ENCODE measurements at regions not wholly inside any gene's neighbourhood (a gene's known extent, or its start where the extent isn't known, plus 50 kb on each side); places are given as distances from the start of the nearest gene placed in this dataset.

DNA sequence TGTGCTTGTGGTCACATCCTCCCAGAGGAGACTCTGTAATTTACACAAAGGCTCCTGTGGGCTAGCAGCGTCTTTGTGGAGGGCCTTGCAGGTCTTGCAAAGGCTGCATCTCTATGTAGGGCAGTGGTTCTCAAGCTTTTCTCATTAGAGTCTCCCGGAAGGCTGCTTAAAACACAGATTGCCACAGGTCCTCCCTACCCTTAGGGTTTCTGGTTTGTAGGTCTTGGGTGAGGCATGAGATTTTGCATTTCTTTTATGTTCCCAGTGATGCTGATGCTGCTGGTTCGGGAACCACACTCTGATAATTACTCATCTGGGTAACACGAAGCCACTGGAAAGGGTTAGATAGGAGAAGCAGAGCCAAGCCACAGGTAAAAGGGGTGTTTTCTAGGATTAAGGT, 151.3 kb upstream of the ZBED5 start:
- no peaks in the 10 kb centered on the region for H3K36me3 ChIP-seq
- intact Hi-C loops (cut with DNase I; ENCODE audit: low total_unique reads) = loop anchor here (10.0 kb wide), 1 partner anchor 646 kb away; no protein-coding TSS in a partner anchor
- no peaks in the 10 kb centered on the region for H3K9me3 ChIP-seq
- no peaks in the 10 kb centered on the region for H3K4me1 ChIP-seq
- no peak overlapping the region for H3K4me3 ChIP-seq
- DNase-seq (ENCODE audit: low spot score in 2 of 2) = no peak
- no peak overlapping the region for H3K27ac ChIP-seq
- H3K27me3 ChIP-seq = peaks cover 0 to 6% of the 10 kb centered on the region in 2 donors
- TF ChIP-seq, protein P1, sequence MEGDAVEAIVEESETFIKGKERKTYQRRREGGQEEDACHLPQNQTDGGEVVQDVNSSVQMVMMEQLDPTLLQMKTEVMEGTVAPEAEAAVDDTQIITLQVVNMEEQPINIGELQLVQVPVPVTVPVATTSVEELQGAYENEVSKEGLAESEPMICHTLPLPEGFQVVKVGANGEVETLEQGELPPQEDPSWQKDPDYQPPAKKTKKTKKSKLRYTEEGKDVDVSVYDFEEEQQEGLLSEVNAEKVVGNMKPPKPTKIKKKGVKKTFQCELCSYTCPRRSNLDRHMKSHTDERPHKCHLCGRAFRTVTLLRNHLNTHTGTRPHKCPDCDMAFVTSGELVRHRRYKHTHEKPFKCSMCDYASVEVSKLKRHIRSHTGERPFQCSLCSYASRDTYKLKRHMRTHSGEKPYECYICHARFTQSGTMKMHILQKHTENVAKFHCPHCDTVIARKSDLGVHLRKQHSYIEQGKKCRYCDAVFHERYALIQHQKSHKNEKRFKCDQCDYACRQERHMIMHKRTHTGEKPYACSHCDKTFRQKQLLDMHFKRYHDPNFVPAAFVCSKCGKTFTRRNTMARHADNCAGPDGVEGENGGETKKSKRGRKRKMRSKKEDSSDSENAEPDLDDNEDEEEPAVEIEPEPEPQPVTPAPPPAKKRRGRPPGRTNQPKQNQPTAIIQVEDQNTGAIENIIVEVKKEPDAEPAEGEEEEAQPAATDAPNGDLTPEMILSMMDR (IDR thresholded peaks at IDR 0.05) = no peak
- TF ChIP-seq POLR2A (IDR thresholded peaks at IDR 0.05) (no peak), POLR2AphosphoS5 (IDR thresholded peaks at IDR 0.05) (no peak)

DNA sequence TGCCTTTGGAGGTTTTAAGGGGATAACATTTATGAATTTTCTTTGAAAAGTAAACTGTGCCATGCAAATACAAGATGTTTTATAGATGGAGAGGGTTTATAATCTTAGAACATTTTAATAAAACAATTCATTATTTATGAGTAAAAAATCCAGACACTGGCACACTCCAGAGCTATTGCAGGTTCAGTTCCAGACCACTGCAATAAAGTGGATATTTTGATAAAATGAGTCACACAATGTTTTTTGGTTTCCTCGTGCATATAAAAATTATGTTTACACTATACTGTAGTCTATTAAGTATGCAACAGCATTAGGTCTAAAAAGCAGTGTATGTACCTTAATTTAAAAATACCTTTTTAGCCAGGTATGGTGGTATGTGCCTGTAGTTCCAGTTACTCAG, 146.2 kb upstream of the ZBED5 start:
- no peaks in the 10 kb centered on the region for H3K36me3 ChIP-seq
- no peak for DNase-seq (ENCODE audit: low spot score in 2 of 2)
- intact Hi-C loops (cut with DNase I; ENCODE audit: low total_unique reads) = loop anchor here (1.0 to 10.0 kb wide), 2 partner anchors 10 to 651 kb away; no protein-coding TSS in a partner anchor
- H3K27ac ChIP-seq = no peak overlapping the region
- no peak overlapping the region for H3K4me3 ChIP-seq
- H3K27me3 ChIP-seq = peaks cover 0 to 3% of the 10 kb centered on the region in 2 donors
- no peaks in the 10 kb centered on the region for H3K4me1 ChIP-seq
- H3K9me3 ChIP-seq = no peaks in the 10 kb centered on the region
- TF ChIP-seq, protein P1 (IDR thresholded peaks at IDR 0.05) = no peak
- TF ChIP-seq POLR2A (IDR thresholded peaks at IDR 0.05) = no peak
- no peak for TF ChIP-seq POLR2AphosphoS5 (IDR thresholded peaks at IDR 0.05)

DNA sequence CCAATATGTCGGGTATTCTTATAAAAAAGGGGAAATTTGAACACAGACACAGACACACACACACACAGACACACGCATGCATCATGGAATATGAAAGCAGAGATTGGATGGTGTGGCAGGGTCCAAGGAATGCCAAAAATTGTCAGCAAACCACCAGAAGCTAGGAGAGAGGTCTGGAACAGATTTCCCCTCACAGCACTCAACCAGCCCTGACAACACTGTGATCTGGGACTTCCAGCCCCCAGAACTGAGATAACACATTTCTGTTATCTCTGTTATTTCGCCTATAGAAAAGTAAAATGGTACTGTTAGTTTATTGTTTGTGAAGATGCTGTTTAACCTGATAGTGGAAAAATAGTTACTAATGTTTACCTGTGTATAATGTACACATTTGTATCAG, 145.4 kb upstream of the ZBED5 start:
- no peaks in the 10 kb centered on the region for H3K9me3 ChIP-seq
- H3K4me3 ChIP-seq = no peak overlapping the region
- no peaks in the 10 kb centered on the region for H3K36me3 ChIP-seq
- H3K27ac ChIP-seq = no peak overlapping the region
- no peak for DNase-seq (ENCODE audit: low spot score in 2 of 2)
- no peaks in the 10 kb centered on the region for H3K4me1 ChIP-seq
- H3K27me3 ChIP-seq = no peaks in the 10 kb centered on the region
- TF ChIP-seq POLR2A (IDR thresholded peaks at IDR 0.05) = no peak
- TF ChIP-seq POLR2AphosphoS5 (IDR thresholded peaks at IDR 0.05) = no peak
- TF ChIP-seq, protein P1 (IDR thresholded peaks at IDR 0.05) = no peak
- intact Hi-C loops (cut with DNase I; ENCODE audit: low total_unique reads) = loop anchor here (10.0 kb wide), 1 partner anchor 652 kb away; no protein-coding TSS in a partner anchor

DNA sequence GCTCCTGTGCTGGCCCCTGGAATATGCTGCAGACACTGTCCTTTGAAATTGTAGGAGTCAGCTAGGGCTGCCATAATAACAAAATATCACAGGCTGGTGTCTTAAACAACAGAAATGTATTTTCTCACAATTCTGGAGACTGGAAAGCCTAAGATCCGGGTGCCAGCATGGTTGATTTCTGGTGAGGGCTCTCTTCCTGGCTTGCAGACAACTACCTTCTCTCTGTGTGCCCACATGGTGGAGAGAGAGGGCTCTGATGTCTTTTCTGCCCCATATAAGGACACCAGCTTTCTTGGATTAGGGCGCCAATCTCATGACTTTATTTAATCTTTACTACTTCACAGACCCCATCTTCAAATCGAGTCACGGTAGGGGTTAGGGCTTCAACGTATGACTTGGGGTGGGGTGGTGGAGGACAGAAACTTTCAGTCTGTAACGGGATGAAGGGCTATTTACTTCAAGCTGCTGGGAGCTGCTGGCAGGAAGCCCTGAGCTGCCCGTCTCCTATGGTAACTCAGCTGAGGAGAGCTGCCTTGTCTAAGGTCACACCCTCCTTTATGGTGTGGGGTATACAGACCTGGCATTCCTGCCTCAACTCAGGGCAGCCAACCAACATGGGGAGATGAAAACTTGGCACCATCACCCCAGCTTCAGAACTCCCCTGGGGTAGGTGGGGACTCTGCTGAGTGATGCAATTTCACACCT, 142.9 kb upstream of the ZBED5 start:
- Histone ChIP-seq H3K36me3 (no peaks in the 10 kb centered on the region), H3K4me1 (no peaks in the 10 kb centered on the region), H3K27ac (no peak overlapping the region), H3K27me3 (no peaks in the 10 kb centered on the region), H3K9me3 (no peaks in the 10 kb centered on the region), H3K4me3 (no peak overlapping the region)
- no peak for DNase-seq (ENCODE audit: low spot score in 2 of 2)
- TF ChIP-seq POLR2A (IDR thresholded peaks at IDR 0.05) (no peak), POLR2AphosphoS5 (IDR thresholded peaks at IDR 0.05) (no peak)
- TF ChIP-seq, protein P1 (IDR thresholded peaks at IDR 0.05) = no peak
- intact Hi-C loops (cut with DNase I; ENCODE audit: low total_unique reads) = loop anchor here (10.0 kb wide), 1 partner anchor 654 kb away; no protein-coding TSS in a partner anchor

DNA sequence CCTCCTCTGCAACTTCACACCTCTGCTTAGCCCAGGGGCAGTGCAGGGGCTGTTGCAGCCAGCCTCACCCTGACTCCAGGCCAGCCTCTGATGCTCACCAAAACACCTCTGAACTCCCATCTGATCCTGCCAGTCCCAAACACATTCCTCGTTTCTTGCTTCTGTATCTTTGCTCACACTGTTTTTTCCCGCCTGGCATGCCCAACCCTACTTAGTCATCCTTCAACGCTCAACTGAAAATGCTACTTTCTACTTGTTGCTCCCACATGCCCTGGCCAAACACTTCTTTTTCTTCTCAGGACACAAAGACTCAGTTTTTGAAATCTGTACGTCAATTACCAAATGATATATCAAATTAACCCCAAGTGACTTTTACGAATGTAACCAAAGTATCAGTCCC, 140.8 kb upstream of the ZBED5 start:
- Histone ChIP-seq H3K4me3 (no peak overlapping the region), H3K27me3 (no peaks in the 10 kb centered on the region), H3K27ac (no peak overlapping the region), H3K9me3 (peaks cover 0 to 5% of the 10 kb centered on the region in 2 donors), H3K36me3 (no peaks in the 10 kb centered on the region), H3K4me1 (no peaks in the 10 kb centered on the region)
- intact Hi-C loops (cut with DNase I; ENCODE audit: low total_unique reads) = no loop called here
- TF ChIP-seq POLR2AphosphoS5 (IDR thresholded peaks at IDR 0.05) (no peak), POLR2A (IDR thresholded peaks at IDR 0.05) (no peak)
- TF ChIP-seq, protein P1 (IDR thresholded peaks at IDR 0.05) = no peak
- no peak for DNase-seq (ENCODE audit: low spot score in 2 of 2)
